ENCODE measurements at regions not wholly inside any gene's neighbourhood (a gene's known extent, or its start where the extent isn't known, plus 50 kb on each side); places are given as distances from the start of the nearest gene placed in this dataset.
A peak's percentile ranks its signal among the peaks of the same experiment; 100 is the strongest.

DNA sequence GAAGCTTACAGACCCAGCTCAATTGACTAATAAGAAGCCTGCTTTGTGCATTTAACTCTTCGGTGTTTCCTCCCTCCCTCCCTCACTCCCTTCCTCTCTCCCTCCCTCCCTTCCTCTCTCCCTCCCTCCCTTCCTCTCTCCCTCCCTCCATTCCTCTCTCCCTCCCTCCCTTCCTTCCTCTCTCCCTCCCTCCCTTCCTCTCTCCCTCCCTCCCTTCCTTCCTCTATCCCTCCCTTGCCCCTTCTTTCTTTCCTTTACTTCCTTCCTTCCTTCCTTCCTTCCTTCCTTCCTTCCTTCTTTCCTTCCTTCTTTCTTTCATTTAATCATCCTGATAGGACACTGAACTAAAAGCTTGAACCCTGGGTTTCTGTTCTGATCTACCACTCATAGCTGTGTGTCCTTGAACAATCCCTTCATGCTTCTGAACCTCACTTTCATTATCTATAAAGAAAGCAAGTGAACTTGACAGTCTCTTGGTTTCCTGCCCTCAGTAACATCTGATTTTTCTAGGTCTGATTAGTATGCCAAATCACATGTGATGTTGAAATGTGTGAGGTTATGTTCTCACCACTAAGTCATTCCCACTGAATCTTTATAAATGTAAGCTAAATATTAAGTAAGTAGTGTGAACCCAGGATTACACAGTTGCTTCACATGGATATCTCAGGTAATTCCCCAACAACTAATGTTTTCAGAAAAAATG lies 132.3 kb upstream of the BMP2 start:
- no peak for DNase-seq (ENCODE audit: low spot score)
- peak; percentile 73 for ATAC-seq (ENCODE audit: low FRiP score)
- TF ChIP-seq, protein P1, sequence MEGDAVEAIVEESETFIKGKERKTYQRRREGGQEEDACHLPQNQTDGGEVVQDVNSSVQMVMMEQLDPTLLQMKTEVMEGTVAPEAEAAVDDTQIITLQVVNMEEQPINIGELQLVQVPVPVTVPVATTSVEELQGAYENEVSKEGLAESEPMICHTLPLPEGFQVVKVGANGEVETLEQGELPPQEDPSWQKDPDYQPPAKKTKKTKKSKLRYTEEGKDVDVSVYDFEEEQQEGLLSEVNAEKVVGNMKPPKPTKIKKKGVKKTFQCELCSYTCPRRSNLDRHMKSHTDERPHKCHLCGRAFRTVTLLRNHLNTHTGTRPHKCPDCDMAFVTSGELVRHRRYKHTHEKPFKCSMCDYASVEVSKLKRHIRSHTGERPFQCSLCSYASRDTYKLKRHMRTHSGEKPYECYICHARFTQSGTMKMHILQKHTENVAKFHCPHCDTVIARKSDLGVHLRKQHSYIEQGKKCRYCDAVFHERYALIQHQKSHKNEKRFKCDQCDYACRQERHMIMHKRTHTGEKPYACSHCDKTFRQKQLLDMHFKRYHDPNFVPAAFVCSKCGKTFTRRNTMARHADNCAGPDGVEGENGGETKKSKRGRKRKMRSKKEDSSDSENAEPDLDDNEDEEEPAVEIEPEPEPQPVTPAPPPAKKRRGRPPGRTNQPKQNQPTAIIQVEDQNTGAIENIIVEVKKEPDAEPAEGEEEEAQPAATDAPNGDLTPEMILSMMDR (IDR thresholded peaks at IDR 0.05), result no peak

GRCh38 chr20:6632187-6632586 lies 135.3 kb upstream of the BMP2 start:
- DNase-seq (ENCODE audit: low spot score), result no peak
- ATAC-seq (ENCODE audit: low FRiP score), result no peak
- TF ChIP-seq, protein P1 (IDR thresholded peaks at IDR 0.05), result no peak

- ATAC-seq (ENCODE audit: low FRiP score), result no peak
- TF ChIP-seq, protein P1 (IDR thresholded peaks at IDR 0.05), result no peak
- DNase-seq (ENCODE audit: low spot score), result no peak
Observed at GRCh38 chr20:6630514-6630913, 137.0 kb upstream of the BMP2 start.

DNA sequence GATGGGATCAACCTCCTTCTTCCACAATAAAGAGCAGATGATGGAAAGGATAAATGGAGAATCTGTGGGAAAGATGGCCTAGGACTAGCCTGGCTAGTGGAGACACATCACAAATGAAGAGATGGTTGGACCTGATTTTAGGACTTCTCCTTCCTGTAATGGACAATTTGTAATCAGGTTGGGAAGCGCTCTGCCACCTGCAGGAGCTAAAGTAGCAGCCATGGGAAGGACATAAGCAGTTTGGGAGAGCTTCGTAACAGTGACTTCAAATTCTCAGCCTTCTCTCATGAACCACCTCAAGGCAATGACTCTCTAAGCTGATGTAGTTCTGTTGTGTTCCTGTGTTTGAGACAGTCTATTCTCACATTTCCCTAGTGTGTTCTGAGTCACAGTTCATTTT lies 137.9 kb upstream of the BMP2 start:
- no peak for DNase-seq (ENCODE audit: low spot score)
- no peak for ATAC-seq (ENCODE audit: low FRiP score)
- TF ChIP-seq, protein P1 (IDR thresholded peaks at IDR 0.05), result no peak

DNA sequence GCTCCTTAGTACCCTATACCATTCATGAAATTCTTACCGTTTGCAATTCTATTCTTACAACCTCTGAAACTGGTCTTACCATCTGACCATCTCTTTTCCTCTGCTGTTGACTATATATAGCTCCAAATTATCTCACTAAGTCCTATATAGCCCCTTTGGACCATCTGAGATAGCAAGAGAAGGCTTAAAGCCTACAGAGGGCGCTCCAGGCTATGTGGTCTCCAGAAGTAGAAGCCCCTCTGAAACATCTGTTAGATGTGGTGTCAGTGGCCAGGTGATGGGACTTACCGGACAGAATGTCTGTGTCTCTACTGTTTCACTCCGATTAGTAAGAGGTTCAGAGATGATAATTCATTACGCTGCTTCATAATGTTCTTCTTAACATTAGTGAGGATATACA lies 140.7 kb upstream of the BMP2 start:
- DNase-seq (ENCODE audit: low spot score), result no peak
- TF ChIP-seq, protein P1 (IDR thresholded peaks at IDR 0.05), result no peak
- no peak for ATAC-seq (ENCODE audit: low FRiP score)

DNA sequence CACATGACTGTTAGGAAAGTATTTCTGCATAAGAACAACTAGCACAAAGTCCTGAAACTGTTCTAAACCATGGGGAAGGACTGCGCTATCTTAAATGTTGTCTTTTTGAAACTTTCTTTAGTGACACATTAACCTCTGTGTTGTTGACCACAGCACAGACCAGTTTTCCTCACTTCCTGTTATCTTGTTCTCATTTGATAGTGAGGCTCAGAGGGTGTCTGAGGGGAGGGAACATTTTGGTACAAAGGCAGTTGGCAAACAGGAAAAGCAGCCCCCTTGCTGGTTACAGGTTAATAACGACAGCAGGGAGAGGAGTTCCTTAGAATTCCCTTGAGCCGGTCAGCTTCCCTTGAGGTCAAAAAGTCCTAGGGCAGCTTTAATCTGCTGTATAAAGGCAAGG lies 143.5 kb upstream of the BMP2 start:
- no peak for ATAC-seq (ENCODE audit: low FRiP score)
- DNase-seq (ENCODE audit: low spot score), result no peak
- TF ChIP-seq, protein P1 (IDR thresholded peaks at IDR 0.05), result no peak

GRCh38 chr20:6622041-6622440 lies 145.4 kb upstream of the BMP2 start:
- DNase-seq (ENCODE audit: low spot score) (no peak), ATAC-seq (ENCODE audit: low FRiP score) (no peak)
- TF ChIP-seq, protein P1 (IDR thresholded peaks at IDR 0.05), result no peak

Data from omental fat pad (tissue), 3 donors.